Panc1 (cell line): ENCODE measurements at regions not wholly inside any gene's neighbourhood (a gene's known extent, or its start where the extent isn't known, plus 50 kb on each side); places are given as distances from the start of the nearest gene placed in this dataset.

Source experiments
- ATAC-seq: fragments of 200-7000 bp; cut with Tn5 transposase; 2 replicates; pipeline ENCODE4 v1.9.1; 2020; ENCODE audit warnings: mild to moderate bottlenecking, moderate library complexity
- BruUV-seq: library from RNA; stranded (reverse); fragments of 400-500 nt; replicated peaks from 2 replicates; lab custom pipeline; 2021; lab: Mats Ljungman, UMichigan
- CTCF ChIA-PET: fragments of 300-600 bp; sonication (Branson Sonifier 250); formaldehyde crosslinking; loops from one replicate; lab custom pipeline; 2022; ENCODE audit warnings: antibody characterized with exemption; lab: Charles Lee
- POLR2A ChIA-PET: fragments of 300-600 bp; sonication (Branson Sonifier 250); formaldehyde crosslinking; loops from one replicate; lab custom pipeline; 2022; ENCODE audit warnings: antibody characterized with exemption; lab: Charles Lee
- DNase-seq: peaks from one replicate; pipeline ENCODE4 v3.0.0-alpha.2; 2010; ENCODE audit warnings: low read depth, low spot score
- H3K27ac ChIP-seq: 2 replicates; pipeline ENCODE4 v1.5.1; 2011; ENCODE audit warnings: mild to moderate bottlenecking, low read length, inconsistent platforms
- H3K27me3 ChIP-seq: fragments of 200-500 bp; sonication (Bioruptor generic); 2 replicates; pipeline ENCODE4 v1.6.0; 2014; ENCODE audit warnings: low read length, inconsistent platforms; ENCODE audit not compliant: control insufficient read depth, insufficient read depth
- H3K36me3 ChIP-seq: fragments of 200-500 bp; sonication (Bioruptor generic); 2 replicates; pipeline ENCODE4 v1.5.1; 2014; ENCODE audit warnings: inconsistent platforms, mild to moderate bottlenecking, low read length, moderate library complexity; ENCODE audit not compliant: control insufficient read depth, insufficient read depth
- H3K4me1 ChIP-seq: 2 replicates; pipeline ENCODE4 v1.5.1; 2011; ENCODE audit warnings: inconsistent platforms, mild to moderate bottlenecking, low read length, moderate library complexity; ENCODE audit not compliant: control insufficient read depth, insufficient read depth
- H3K4me3 ChIP-seq, 2 experiments: 2 replicates each; pipeline ENCODE4 v1.5.1; 2011 to 2012; ENCODE audit warnings: low read depth in 2 of 2, low read length in 2 of 2, mild to moderate bottlenecking in 2 of 2, inconsistent platforms in 1 of 2, moderate library complexity in 1 of 2
- H3K9me3 ChIP-seq: fragments of 200-500 bp; sonication (Bioruptor generic); 2 replicates; pipeline ENCODE4 v1.5.1; 2014; ENCODE audit warnings: low read depth, mild to moderate bottlenecking, inconsistent platforms, low read length, moderate library complexity; ENCODE audit not compliant: control insufficient read depth, insufficient read depth
- POLR2AphosphoS5 ChIP-seq: IDR thresholded peaks from 2 replicates; pipeline ENCODE4 v1.6.1; 2012; ENCODE audit warnings: mild to moderate bottlenecking, low read depth, low read length, moderate library complexity
- SIN3A ChIP-seq: IDR thresholded peaks from 2 replicates; pipeline ENCODE4 v1.6.1; 2012; ENCODE audit warnings: low read depth, mild to moderate bottlenecking, low read length, moderate library complexity, borderline replicate concordance; ENCODE audit not compliant: insufficient read depth
- TCF7L2 ChIP-seq: IDR thresholded peaks from 2 replicates; pipeline ENCODE4 v1.6.1; 2011; ENCODE audit warnings: mild to moderate bottlenecking, low read depth, low read length, inconsistent platforms
- in situ Hi-C: cut with HindIII; loops from 2 replicates; pipeline ENCODE4 v1.10.0; 2016; ENCODE audit warnings: low sequenced_read_pairs, low pct_unique_long_range_greater_than_20kb
- intact Hi-C: fragments of 100-400 bp; cut with micrococcal nuclease; formaldehyde crosslinking; loops from one replicate; pipeline ENCODE4 v1.10.0; 2022; ENCODE audit not compliant: unreplicated experiment
- TF ChIP-seq, protein P1 (sequence below): fragments of 450-650 bp; IDR thresholded peaks from 2 replicates; pipeline ENCODE4 v1.5.1; 2017; ENCODE audit warnings: mild to moderate bottlenecking
- TF ChIP-seq, protein P2 (sequence below), 2 experiments: IDR thresholded peaks; 2 replicates each; pipeline ENCODE4 v1.6.1; 2011 to 2012; ENCODE audit warnings: low read depth in 2 of 2, control low read depth in 1 of 2, low read length in 1 of 2, mild to moderate bottlenecking in 1 of 2, moderate library complexity in 1 of 2; ENCODE audit not compliant: insufficient read depth in 1 of 2

DNA sequence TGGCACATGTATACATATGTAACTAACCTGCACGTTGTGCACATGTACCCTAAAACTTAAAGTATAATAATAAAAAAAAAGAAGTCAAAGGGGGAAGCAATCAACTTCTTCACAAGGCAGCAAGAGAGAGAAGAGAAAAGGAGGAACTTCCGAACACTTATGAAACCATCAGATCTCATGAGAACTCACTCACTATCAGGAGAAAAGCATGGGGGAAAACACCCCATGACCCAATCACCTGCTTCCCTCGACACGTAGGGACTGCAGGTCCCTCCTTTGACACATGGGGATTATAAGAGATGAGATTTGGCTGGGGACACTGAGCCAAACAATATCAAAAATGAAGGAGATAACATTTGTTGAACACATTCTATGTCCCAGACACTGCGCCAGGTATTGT, 94.8 kb upstream of the PHACTR1 start:
- Histone ChIP-seq H3K4me3 (no peak overlapping the region), H3K27me3 (no peaks in the 10 kb centered on the region), H3K9me3 (no peaks in the 10 kb centered on the region), H3K36me3 (no peaks in the 10 kb centered on the region), H3K27ac (no peak overlapping the region), H3K4me1 (no peaks in the 10 kb centered on the region)
- in situ Hi-C loops (no loop called here), intact Hi-C loops (no loop called here)
- ChIA-PET CTCF (no interaction called here), POLR2A (no interaction called here)
- no TSS peak for BruUV-seq
- no peak for DNase-seq
- ATAC-seq: no peak
- TF ChIP-seq TCF7L2 (no peak), SIN3A (no peak), POLR2AphosphoS5 (no peak)
- TF ChIP-seq, protein P1, sequence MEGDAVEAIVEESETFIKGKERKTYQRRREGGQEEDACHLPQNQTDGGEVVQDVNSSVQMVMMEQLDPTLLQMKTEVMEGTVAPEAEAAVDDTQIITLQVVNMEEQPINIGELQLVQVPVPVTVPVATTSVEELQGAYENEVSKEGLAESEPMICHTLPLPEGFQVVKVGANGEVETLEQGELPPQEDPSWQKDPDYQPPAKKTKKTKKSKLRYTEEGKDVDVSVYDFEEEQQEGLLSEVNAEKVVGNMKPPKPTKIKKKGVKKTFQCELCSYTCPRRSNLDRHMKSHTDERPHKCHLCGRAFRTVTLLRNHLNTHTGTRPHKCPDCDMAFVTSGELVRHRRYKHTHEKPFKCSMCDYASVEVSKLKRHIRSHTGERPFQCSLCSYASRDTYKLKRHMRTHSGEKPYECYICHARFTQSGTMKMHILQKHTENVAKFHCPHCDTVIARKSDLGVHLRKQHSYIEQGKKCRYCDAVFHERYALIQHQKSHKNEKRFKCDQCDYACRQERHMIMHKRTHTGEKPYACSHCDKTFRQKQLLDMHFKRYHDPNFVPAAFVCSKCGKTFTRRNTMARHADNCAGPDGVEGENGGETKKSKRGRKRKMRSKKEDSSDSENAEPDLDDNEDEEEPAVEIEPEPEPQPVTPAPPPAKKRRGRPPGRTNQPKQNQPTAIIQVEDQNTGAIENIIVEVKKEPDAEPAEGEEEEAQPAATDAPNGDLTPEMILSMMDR: no peak
- TF ChIP-seq, protein P2, sequence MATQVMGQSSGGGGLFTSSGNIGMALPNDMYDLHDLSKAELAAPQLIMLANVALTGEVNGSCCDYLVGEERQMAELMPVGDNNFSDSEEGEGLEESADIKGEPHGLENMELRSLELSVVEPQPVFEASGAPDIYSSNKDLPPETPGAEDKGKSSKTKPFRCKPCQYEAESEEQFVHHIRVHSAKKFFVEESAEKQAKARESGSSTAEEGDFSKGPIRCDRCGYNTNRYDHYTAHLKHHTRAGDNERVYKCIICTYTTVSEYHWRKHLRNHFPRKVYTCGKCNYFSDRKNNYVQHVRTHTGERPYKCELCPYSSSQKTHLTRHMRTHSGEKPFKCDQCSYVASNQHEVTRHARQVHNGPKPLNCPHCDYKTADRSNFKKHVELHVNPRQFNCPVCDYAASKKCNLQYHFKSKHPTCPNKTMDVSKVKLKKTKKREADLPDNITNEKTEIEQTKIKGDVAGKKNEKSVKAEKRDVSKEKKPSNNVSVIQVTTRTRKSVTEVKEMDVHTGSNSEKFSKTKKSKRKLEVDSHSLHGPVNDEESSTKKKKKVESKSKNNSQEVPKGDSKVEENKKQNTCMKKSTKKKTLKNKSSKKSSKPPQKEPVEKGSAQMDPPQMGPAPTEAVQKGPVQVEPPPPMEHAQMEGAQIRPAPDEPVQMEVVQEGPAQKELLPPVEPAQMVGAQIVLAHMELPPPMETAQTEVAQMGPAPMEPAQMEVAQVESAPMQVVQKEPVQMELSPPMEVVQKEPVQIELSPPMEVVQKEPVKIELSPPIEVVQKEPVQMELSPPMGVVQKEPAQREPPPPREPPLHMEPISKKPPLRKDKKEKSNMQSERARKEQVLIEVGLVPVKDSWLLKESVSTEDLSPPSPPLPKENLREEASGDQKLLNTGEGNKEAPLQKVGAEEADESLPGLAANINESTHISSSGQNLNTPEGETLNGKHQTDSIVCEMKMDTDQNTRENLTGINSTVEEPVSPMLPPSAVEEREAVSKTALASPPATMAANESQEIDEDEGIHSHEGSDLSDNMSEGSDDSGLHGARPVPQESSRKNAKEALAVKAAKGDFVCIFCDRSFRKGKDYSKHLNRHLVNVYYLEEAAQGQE (IDR thresholded peaks at IDR 0.05; ENCODE audit: insufficient read depth in 1 of 2, low read depth in 2 of 2, low read length in 1 of 2): no peak

DNA sequence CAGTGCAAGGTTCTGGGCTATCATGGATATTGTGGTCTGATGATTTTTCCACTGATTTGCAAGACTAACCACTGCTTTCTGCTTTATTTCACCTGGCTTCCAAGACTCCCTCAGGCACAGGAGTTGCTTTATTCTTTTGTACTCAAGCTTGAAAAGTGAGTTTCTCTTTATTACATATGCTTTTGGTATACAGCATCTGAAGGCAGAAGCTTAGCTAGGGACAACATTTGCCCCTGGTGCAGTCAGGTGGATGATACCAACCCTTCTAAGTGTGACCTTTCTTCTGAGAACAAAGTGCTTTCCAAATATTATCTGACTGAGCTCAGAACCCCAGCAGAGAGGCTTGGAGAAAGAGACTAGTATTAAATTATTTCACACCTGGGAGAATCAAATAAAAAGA, 94.0 kb upstream of the PHACTR1 start:
- DNase-seq: no peak
- intact Hi-C loops: no loop called here
- POLR2A ChIA-PET: no interaction called here
- no TSS peak for BruUV-seq
- H3K4me1 ChIP-seq: no peaks in the 10 kb centered on the region
- in situ Hi-C loops: no loop called here
- CTCF ChIA-PET: no interaction called here
- H3K27ac ChIP-seq: no peak overlapping the region
- no peaks in the 10 kb centered on the region for H3K27me3 ChIP-seq
- no peak for ATAC-seq
- no peaks in the 10 kb centered on the region for H3K36me3 ChIP-seq
- no peaks in the 10 kb centered on the region for H3K9me3 ChIP-seq
- no peak overlapping the region for H3K4me3 ChIP-seq
- TF ChIP-seq, protein P1: no peak
- TF ChIP-seq TCF7L2 (no peak), POLR2AphosphoS5 (no peak), SIN3A (no peak)
- TF ChIP-seq, protein P2 (IDR thresholded peaks at IDR 0.05; ENCODE audit: insufficient read depth in 1 of 2, low read depth in 2 of 2, low read length in 1 of 2): no peak
